Stimulated activated memory B cell treated with anti-CD40 and anti-IgM and Interleukin-4, amounts not matched to agents 10 μg/mL and 1 μg/mL and 100 μg/mL, for 72 hours (primary cell): ENCODE measurements at regions not wholly inside any gene's neighbourhood (a gene's known extent, or its start where the extent isn't known, plus 50 kb on each side); places are given as distances from the start of the nearest gene placed in this dataset.

Experiments used
- ATAC-seq: fragments of 150-1000 bp; cut with Tn5 transposase; 2 replicates; pipeline ENCODE4 v1.10.0; 2021
- H3K27ac Mint-ChIP-seq: one replicate; pipeline ENCODE4 v1.8.0; 2022; ENCODE audit warnings: mild to moderate bottlenecking, mixed read lengths
- H3K27me3 Mint-ChIP-seq: one replicate; pipeline ENCODE4 v1.8.0; 2022; ENCODE audit warnings: mixed read lengths
- H3K36me3 Mint-ChIP-seq: one replicate; pipeline ENCODE4 v1.8.0; 2022; ENCODE audit warnings: mixed read lengths
- H3K4me1 Mint-ChIP-seq: one replicate; pipeline ENCODE4 v1.8.0; 2022; ENCODE audit warnings: mixed read lengths
- H3K4me3 Mint-ChIP-seq: one replicate; pipeline ENCODE4 v1.8.0; 2022; ENCODE audit warnings: mild to moderate bottlenecking, moderate library complexity, mixed read lengths
- H3K9me3 Mint-ChIP-seq: one replicate; pipeline ENCODE4 v1.8.0; 2022; ENCODE audit warnings: mixed read lengths

DNA sequence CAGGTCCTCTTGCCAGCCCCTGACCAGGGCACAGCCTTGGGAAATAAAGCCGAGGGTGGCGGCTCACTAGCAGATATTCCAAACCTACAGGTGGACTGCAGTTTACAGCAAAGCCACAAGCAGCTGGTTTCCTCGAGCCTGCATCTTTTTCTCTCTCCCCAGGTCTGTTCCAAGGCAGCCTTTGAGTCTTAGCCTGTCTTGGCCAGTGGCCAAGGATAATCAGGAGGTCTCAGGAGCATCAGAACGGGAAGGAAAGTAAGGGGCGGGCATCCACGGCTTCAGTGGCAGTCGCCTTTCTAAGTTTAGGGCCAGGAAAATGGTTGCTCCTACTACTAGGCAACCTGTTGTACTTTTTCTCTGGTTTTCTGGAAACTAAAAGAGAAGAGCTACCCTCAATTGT, 219.7 kb upstream of the ZMIZ1 start:
- H3K36me3 Mint-ChIP-seq, result no peaks in the 10 kb centered on the region
- no peak overlapping the region for H3K27ac Mint-ChIP-seq

DNA sequence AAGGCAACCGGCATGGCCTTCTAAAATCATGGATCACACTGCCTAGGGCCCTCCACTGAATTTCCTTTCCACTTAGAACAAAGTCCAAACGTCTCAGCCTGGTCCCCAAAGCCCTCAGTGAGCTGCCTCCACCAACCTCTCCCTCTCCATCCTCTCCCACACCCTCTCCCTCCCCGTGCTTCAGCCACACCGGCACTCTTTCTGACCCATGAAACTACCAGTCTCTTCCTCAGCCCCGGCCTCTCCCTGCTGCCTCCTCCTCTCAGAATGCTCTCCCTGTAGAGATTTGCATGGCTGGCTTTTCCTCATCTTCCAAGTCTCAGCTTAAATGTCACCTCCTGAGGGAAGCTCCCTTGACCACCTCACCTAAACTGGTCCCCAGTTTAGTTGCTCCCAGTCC, 219.0 kb upstream of the ZMIZ1 start:
- no peaks in the 10 kb centered on the region for H3K36me3 Mint-ChIP-seq
- ATAC-seq, result no peak
- no peaks in the 10 kb centered on the region for H3K9me3 Mint-ChIP-seq
- H3K27ac Mint-ChIP-seq, result no peak overlapping the region
- H3K4me3 Mint-ChIP-seq, result no peak overlapping the region
- H3K4me1 Mint-ChIP-seq, result no peaks in the 10 kb centered on the region
- H3K27me3 Mint-ChIP-seq, result peaks cover 10% of the 10 kb centered on the region

More for the DNA sequence above, 219.7 kb upstream of the ZMIZ1 start:
- H3K4me1 Mint-ChIP-seq, result no peaks in the 10 kb centered on the region
- peaks cover 10% of the 10 kb centered on the region for H3K27me3 Mint-ChIP-seq
- H3K9me3 Mint-ChIP-seq, result no peaks in the 10 kb centered on the region
- H3K4me3 Mint-ChIP-seq, result no peak overlapping the region
- no peak for ATAC-seq

DNA sequence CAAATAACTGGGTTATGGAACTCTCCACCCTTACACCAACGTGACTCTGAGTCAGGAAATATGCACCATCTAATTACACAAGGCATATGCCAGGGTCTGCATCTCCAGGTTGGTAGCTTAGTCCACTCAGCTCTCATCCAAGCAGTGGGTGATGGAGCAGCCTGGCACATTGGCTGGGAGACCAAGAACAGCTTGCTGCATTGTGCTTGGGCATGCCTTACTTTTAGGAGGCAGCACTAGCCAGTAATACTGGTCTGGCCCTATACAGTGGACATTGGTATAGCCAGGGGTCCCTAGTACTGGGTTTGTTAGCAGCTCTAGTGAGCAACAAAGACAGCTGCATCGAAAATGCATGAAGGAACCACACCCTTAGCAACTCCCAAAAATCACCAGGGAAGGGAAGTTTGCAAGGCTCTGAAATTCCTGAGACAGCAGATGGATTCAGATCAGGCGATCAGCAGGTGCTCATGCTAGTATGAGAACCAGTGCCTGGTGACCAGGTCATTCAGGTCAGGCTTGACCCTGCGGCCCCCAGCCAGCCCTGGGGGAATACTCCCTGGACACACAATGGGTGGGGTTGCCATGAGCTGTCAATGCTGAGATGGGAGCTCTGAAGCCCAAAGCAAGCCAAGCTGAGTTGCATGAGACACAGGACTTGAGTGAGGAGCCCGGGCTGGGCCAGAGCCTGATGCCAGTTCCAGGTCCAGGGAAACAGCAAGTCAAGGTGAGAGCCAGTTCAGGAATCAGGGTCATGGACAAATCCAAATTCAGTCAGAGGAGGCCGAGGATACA, 217.9 kb upstream of the ZMIZ1 start:
- H3K4me3 Mint-ChIP-seq, result no peak overlapping the region
- H3K4me1 Mint-ChIP-seq, result no peaks in the 10 kb centered on the region
- no peaks in the 10 kb centered on the region for H3K36me3 Mint-ChIP-seq
- ATAC-seq, result no peak
- no peaks in the 10 kb centered on the region for H3K9me3 Mint-ChIP-seq
- H3K27me3 Mint-ChIP-seq, result peaks cover 10% of the 10 kb centered on the region
- H3K27ac Mint-ChIP-seq, result no peak overlapping the region

DNA sequence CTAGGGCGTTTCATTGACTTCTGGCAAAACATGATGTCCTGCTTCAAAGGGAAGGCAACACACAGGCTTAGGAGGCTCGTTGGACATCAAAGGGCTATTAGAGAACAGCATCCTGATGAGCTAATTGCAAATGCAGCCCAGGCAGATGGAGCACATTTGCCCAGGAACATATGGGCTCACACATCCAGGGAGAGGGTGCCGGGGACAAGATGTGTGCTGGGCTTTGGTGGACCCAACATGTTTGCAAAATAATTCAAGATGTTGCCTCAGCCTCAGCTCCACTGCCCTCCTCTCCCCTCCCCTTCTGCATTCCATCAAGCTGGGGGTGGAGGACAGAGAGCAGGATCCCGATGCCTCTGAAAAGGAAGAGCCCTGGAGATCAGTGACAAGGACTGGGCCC, 217.1 kb upstream of the ZMIZ1 start:
- H3K27ac Mint-ChIP-seq, result no peak overlapping the region
- no peaks in the 10 kb centered on the region for H3K9me3 Mint-ChIP-seq
- no peak overlapping the region for H3K4me3 Mint-ChIP-seq
- H3K4me1 Mint-ChIP-seq, result no peaks in the 10 kb centered on the region
- no peak for ATAC-seq
- H3K27me3 Mint-ChIP-seq, result peaks cover 10% of the 10 kb centered on the region
- H3K36me3 Mint-ChIP-seq, result no peaks in the 10 kb centered on the region

DNA sequence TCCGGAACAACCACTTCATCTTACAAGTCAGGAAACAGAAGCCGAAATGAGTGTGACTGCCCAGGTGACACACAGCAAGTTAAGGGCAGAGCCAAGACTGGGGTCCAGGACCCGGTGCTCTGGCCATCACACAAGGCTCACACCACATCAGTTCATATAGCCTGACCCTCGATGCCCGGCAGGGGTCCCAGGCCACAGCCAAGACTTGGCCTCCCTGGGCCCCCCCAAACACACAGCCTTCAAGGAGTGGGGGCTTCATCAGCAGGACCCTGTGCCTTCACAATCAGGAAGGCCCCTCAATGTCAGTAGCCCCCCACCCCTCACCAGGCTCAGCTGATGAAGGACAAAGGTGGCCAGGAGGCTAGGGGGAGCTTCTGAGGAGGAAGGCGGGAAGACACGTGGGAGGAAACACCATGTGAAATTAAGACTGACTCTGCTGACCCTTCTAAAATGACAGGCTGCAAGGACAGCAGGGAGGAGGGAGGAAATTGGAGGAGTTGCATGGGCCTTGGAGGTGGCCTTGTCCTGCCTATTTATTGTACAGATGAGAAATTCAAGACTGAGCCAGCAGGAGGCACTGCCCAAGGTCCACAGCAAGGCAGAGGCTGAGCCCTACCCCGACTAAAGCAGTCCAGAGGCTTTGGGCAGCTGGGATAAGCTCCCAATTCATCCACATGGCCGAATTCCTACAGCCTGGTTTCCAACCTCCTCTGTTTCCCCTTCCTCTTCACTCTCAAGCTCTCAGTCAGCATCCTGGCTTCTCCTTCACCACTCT, 216.1 kb upstream of the ZMIZ1 start:
- no peak for ATAC-seq
- Mint-ChIP-seq H3K9me3 (no peaks in the 10 kb centered on the region), H3K36me3 (no peaks in the 10 kb centered on the region), H3K4me3 (no peak overlapping the region), H3K27ac (no peak overlapping the region), H3K4me1 (no peaks in the 10 kb centered on the region), H3K27me3 (peaks cover 10% of the 10 kb centered on the region)

DNA sequence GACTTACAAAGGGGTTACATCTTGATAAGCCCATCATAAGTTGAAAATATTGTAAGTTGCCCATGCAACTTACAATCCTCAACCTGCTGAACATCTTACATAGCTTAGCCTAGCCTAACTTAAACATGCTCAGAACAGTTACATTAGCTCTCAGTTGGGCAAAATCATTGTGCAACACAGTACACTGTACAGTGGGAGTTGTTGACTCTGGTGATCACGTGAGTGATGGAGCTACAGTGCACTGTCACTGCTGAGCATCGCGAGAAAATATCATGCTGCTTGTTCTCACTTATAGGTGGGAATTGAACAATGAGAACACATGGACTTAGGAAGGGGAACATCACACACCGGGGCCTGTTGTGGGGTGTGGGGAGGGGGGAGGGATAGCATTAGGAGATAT, 214.9 kb upstream of the ZMIZ1 start:
- no peak for ATAC-seq
- Mint-ChIP-seq H3K36me3 (no peaks in the 10 kb centered on the region), H3K27ac (no peak overlapping the region), H3K27me3 (peaks cover 10% of the 10 kb centered on the region), H3K4me1 (no peaks in the 10 kb centered on the region), H3K9me3 (no peaks in the 10 kb centered on the region), H3K4me3 (no peak overlapping the region)

DNA sequence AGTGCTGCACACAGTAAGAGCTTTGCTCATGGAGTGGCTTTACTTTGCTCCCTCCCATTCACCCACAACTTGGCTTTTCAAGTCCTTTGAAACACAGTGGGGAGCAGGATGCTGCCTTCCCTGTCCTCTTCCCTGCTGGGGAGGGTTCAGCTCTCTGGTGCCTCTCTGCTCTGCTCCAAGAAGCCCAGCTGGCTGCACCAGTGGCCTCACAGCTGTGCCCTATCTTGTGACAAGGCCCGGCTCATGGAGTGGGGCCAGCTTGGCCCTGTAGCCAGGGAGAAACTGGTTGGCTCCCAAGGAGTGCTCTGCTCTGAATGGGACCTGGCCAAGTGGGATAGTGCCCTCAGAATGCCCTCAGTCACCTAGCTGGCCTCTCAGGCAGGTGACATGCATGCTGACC, 212.3 kb upstream of the ZMIZ1 start:
- H3K27me3 Mint-ChIP-seq, result peaks cover 11% of the 10 kb centered on the region
- no peak overlapping the region for H3K4me3 Mint-ChIP-seq
- H3K9me3 Mint-ChIP-seq, result no peaks in the 10 kb centered on the region
- H3K4me1 Mint-ChIP-seq, result no peaks in the 10 kb centered on the region
- ATAC-seq, result no peak
- H3K36me3 Mint-ChIP-seq, result no peaks in the 10 kb centered on the region
- no peak overlapping the region for H3K27ac Mint-ChIP-seq

DNA sequence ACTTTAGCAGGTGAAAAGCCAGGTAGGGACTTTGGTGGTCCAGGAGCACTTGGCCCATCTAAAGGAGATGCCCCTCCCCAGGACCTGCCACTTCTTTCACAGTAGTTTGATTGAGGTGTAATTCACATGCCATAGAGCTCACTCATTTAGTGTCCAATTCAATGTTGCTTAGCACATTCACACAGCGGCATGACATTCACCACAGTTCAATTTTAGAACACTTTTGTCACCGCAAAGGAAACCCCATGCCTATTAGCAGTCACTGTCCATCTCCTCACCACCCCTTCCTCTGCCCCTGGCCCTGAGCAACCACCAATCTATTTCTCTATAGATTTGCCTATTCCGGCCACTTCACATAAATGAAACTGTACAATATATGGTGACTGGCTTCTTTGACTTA, 211.6 kb upstream of the ZMIZ1 start:
- no peaks in the 10 kb centered on the region for H3K36me3 Mint-ChIP-seq
- H3K27me3 Mint-ChIP-seq, result peaks cover 19% of the 10 kb centered on the region
- no peaks in the 10 kb centered on the region for H3K9me3 Mint-ChIP-seq
- H3K4me3 Mint-ChIP-seq, result no peak overlapping the region
- H3K4me1 Mint-ChIP-seq, result no peaks in the 10 kb centered on the region
- no peak overlapping the region for H3K27ac Mint-ChIP-seq
- no peak for ATAC-seq

DNA sequence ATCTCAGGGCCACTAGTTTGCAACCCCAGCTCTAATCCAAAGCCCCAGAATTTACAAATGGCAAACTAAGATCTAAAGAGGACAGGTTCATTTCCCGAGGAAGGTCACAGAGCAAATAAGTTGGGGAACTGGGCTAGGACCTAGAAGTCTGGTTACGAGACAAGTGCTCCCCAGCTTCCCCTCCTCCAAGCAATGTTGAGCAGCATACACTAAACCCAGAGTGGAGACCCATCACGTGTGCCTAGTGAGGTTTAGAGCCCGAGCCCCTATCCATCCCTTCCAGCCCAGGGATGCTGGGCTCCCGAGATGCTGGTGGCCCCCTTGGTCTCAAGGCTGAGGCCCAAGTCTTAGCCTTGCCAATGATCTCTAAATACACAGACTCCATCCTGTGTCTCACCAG, 209.5 kb upstream of the ZMIZ1 start:
- no peak for ATAC-seq
- Mint-ChIP-seq H3K4me3 (no peak overlapping the region), H3K27ac (no peak overlapping the region), H3K27me3 (peaks cover 20% of the 10 kb centered on the region), H3K4me1 (no peaks in the 10 kb centered on the region), H3K9me3 (no peaks in the 10 kb centered on the region), H3K36me3 (no peaks in the 10 kb centered on the region)

DNA sequence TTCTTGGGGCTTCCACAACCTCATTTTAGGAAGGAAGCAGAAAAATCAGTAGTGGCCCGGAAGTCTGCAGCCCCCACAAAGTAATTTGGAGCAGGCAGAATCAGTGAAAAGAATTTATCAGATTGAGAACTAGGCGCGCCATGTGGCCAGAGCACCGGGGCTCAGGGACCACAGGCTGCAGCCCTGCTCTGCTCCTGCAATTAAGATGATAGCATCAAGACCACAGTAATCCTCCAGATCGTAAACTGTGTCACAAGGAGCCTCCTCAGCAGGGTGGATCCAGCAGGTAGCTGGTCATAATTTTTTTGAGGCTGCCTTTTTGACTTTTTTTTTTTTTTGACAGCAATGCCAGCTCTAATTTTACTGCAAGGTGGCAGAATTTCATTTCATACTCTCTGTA, 209.0 kb upstream of the ZMIZ1 start:
- ATAC-seq, result no peak
- H3K4me3 Mint-ChIP-seq, result no peak overlapping the region
- H3K9me3 Mint-ChIP-seq, result no peaks in the 10 kb centered on the region
- H3K27me3 Mint-ChIP-seq, result peaks cover 20% of the 10 kb centered on the region
- no peak overlapping the region for H3K27ac Mint-ChIP-seq
- no peaks in the 10 kb centered on the region for H3K36me3 Mint-ChIP-seq
- no peaks in the 10 kb centered on the region for H3K4me1 Mint-ChIP-seq

DNA sequence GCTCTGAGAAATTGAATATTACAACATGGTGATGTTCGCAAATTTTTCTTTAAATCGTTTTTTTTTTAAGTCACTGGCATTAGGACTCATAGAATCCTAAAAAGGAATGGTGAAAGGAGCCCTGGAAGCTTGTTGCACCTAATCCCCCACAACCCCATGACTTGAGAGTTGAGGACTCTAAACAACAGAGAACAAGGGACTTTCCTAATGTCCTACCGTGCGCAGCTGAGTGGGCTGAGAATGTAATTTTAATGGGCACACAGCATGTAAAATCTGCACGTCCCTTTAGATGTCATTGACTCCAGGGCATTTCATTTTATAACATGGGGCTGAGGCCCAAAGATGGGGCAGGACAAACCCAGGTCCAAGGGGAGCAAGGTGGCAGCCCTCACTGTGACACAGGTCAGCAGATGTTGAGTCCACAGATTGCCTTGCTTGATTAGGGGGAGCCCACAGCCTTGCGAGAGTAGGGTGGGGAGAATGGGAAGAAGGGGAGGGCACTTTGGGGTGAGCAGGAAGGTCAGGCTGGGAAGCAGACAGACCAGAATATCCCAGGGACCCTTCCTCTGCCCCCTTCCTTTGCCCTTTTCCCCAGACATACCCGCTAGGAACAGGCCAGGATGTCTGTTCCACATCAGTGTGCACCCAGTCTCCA, 208.4 kb upstream of the ZMIZ1 start:
- Mint-ChIP-seq H3K27ac (no peak overlapping the region), H3K4me1 (no peaks in the 10 kb centered on the region), H3K9me3 (no peaks in the 10 kb centered on the region), H3K27me3 (peaks cover 20% of the 10 kb centered on the region), H3K4me3 (no peak overlapping the region), H3K36me3 (no peaks in the 10 kb centered on the region)
- ATAC-seq, result peak; percentile 39

DNA sequence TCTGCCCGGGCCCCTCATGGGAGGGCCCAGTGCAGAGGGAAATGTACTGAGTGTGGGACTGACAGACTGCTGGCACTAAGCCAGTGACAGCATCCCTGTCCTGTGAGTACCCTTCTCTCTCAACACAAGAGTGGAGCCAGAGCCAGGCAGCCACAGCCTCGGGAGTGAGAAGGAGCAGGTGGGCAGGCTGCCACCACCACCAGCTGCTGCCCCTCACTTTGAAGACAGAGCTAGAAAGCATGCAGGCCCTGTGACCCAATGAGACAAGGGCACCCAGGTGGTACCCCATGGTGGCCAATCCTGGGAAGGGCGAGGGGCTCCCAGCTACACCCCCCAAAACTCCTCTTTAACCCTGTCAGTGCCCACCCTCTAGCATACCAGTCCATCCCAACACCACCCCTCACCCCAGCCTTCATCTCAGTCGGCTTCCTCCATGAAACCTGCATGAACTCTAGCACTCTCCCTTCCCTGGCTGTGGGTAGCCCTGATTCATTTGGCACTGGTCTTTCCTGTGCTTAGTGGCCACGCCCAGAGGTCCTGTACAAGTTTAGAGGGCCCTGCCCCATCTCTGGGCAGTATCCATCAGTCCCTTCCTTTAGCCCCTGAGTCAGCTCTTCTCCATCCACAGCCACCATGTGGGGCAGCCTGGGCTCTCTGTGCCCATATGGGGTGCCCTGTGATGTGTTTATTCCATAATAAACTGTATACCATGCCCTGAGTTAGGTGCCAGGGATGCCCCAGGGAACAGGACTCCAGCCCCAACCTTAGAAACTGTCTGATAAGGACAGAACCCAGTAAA, 207.0 kb upstream of the ZMIZ1 start:
- Mint-ChIP-seq H3K27me3 (peaks cover 20% of the 10 kb centered on the region), H3K9me3 (no peaks in the 10 kb centered on the region), H3K4me3 (no peak overlapping the region), H3K4me1 (no peaks in the 10 kb centered on the region), H3K27ac (no peak overlapping the region), H3K36me3 (no peaks in the 10 kb centered on the region)
- ATAC-seq, result no peak

DNA sequence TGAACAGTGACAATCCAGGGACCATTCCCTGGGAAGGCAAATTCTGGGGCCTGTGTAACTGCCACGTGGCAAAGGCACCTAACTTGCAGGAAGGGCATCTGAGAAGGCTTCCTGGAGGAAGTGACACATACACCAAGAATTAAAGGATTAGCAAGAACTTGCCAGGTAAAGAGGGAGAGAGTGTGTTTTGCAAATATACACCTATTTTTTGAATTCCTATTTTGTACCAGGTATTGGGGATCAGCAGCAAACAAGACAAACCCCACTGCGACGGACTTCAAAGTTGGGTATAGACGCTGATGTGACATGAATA, 206.5 kb upstream of the ZMIZ1 start:
- Mint-ChIP-seq H3K27me3 (peaks cover 20% of the 10 kb centered on the region), H3K9me3 (no peaks in the 10 kb centered on the region), H3K4me3 (no peak overlapping the region), H3K27ac (no peak overlapping the region), H3K36me3 (no peaks in the 10 kb centered on the region), H3K4me1 (no peaks in the 10 kb centered on the region)
- ATAC-seq, result no peak

DNA sequence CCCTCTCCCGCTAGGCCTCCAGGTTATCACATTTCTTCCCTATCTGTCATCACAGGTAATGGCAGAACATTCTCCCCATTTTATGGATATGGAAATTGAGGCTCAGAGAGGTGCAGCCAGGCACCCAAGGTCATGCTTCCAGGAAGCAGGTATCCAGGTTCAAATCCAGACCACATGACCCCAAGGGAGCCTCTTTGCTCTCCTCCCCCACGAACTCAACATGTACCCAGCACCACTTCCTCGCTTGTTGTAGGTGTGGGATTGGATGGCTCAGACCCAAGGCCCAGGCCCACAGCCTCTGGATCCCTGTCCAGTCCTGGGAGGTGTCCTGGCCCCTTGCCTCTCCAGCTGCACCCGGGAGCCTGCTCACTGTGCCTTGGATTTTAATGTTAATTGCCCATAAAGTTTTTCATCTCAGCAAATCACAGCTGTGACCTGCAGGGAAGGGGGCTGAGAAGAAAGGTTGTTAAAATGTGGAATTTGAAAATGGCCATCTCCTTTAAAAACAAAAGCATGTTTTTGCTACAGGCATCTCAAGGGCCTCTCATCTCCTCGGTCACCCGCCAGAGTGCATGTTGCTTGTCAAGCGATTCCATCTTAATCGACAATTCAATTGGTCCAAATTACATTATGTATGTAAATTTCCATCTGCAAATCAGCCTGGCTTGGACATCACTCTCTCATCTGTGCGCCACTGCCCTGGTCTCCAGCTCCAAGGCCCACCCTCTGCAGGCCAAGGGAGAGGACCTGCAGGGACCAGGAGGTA, 205.4 kb upstream of the ZMIZ1 start:
- no peak for ATAC-seq
- no peaks in the 10 kb centered on the region for H3K4me1 Mint-ChIP-seq
- H3K36me3 Mint-ChIP-seq, result no peaks in the 10 kb centered on the region
- H3K27me3 Mint-ChIP-seq, result peaks cover 20% of the 10 kb centered on the region
- H3K27ac Mint-ChIP-seq, result no peak overlapping the region
- H3K9me3 Mint-ChIP-seq, result no peaks in the 10 kb centered on the region
- no peak overlapping the region for H3K4me3 Mint-ChIP-seq

DNA sequence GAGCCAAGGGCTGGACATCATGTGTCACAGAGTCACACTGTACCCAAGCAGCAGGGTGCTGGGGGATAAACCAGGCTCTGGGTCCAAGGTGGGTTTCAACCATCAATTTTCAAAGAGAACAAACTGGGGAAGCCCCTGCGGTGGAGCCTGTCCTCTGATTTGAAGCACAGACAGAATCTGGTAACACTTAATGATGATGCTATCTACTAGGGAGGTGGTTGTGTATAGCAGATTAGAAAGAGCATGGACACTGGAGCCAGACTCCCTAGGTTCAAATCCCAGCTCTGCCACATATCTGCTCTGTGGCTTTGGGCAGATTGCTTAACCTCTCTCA, 204.9 kb upstream of the ZMIZ1 start:
- Mint-ChIP-seq H3K27me3 (peaks cover 20% of the 10 kb centered on the region), H3K4me3 (no peak overlapping the region), H3K27ac (no peak overlapping the region), H3K9me3 (no peaks in the 10 kb centered on the region), H3K4me1 (no peaks in the 10 kb centered on the region), H3K36me3 (no peaks in the 10 kb centered on the region)
- no peak for ATAC-seq
